Testis (tissue), 2 donors: ENCODE measurements at regions not wholly inside any gene's neighbourhood (a gene's known extent, or its start where the extent isn't known, plus 50 kb on each side); places are given as distances from the start of the nearest gene placed in this dataset.
"Not testable (repeated sequence)": the region's sequence is repeated elsewhere in the genome, so short reads cannot be mapped to it uniquely, and the experiment has no call there.

Experiments used
- DNase-seq: peaks from one replicate; pipeline ENCODE4 v3.0.0-alpha.2; 2019
- H3K27ac ChIP-seq, 2 donors: fragments of 200-600 bp; sonication (generic); one replicate each; pipeline ENCODE4 v1.5.1; 2019
- H3K27me3 ChIP-seq: fragments of 200-600 bp; sonication (generic); one replicate; pipeline ENCODE4 v1.5.1; 2019
- H3K36me3 ChIP-seq: fragments of 200-600 bp; sonication (generic); one replicate; pipeline ENCODE4 v1.5.1; 2017; ENCODE audit warnings: low read depth; ENCODE audit errors: missing control alignments
- H3K4me1 ChIP-seq: fragments of 200-600 bp; sonication (generic); one replicate; pipeline ENCODE4 v1.5.1; 2019
- H3K4me3 ChIP-seq, 2 donors: fragments of 200-600 bp; sonication (generic); one replicate each; pipeline ENCODE4 v1.5.1; 2017 to 2019
- H3K9me3 ChIP-seq: fragments of 200-600 bp; sonication (generic); one replicate; pipeline ENCODE4 v1.5.1; 2017
- POLR2A ChIP-seq: fragments of 450-650 bp; IDR thresholded peaks from one replicate; pipeline ENCODE4 v1.6.1; 2017; ENCODE audit warnings: antibody characterized with exemption, mild to moderate bottlenecking, moderate library complexity
- WGBS, 2 donors: methylation state at CpG; one replicate each; pipeline ENCODE4 v1.1.5; 2018; 5-methylcytosine and 5-hydroxymethylcytosine counted together
- intact Hi-C: fragments of 100-400 bp; cut with DNase I; formaldehyde crosslinking; loops from one replicate; pipeline ENCODE4 v1.15.1; 2023; ENCODE audit warnings: low total_unique reads
- TF ChIP-seq, protein P1 (sequence below), 3 experiments: fragments of 450-650 bp in 2 of 3; fragments of 200-600 bp in 1 of 3; sonication (generic) in 1 of 3; IDR thresholded peaks; one replicate each; pipeline ENCODE4 v1.5.1; 2016 to 2019; ENCODE audit warnings: antibody characterized with exemption in 3 of 3, mild to moderate bottlenecking in 2 of 3, moderate library complexity in 1 of 3

DNA sequence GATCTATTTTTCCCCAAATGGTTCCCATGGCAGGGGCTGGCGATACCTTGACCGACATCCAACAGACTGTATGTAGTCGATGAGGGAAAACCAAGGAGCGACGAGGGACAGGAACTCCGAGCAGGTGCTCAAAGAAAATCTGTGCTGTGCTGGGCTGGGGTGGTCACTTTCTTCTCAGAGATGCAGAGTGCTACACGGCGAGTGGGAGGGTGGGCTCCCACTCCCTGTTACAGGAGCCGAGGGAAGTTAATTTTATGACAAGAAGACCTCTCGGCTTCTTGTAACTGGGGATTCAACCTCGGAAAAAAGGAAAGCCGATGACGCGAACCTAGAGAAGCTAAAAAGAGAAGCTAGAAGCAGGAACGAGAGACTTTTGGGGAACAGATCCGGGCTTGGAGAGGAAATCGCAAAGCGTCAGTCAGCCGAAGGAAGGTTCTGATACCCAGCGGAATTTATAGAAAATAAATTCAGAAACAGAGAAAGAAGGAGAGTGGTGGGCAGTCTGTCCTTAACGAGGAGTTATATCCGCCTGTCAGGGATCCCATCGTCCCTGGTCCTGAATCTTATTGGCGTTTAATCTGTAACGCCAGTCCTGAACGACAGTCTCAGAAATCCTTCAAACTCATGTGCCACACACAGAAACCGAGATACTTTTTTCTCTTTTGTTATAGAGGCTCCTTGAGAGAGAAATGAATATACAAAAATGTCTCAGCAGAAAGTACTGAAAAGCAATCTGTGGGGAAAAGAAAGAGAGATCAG is 84.6 kb upstream of the ZNF322 start:
- Histone ChIP-seq H3K4me3 (peak overlapping the region in 1 of 2 donors; percentile 10), H3K9me3 (no peaks in the 10 kb centered on the region), H3K36me3 (no peaks in the 10 kb centered on the region), H3K4me1 (no peaks in the 10 kb centered on the region), H3K27ac (no peak overlapping the region), H3K27me3 (no peaks in the 10 kb centered on the region)
- no peak for DNase-seq
- 2% methylated on average over 27 of the region's 27 CpGs for WGBS, 2 donors
- intact Hi-C loops = no loop called here
- TF ChIP-seq POLR2A = no peak
- TF ChIP-seq, protein P1, sequence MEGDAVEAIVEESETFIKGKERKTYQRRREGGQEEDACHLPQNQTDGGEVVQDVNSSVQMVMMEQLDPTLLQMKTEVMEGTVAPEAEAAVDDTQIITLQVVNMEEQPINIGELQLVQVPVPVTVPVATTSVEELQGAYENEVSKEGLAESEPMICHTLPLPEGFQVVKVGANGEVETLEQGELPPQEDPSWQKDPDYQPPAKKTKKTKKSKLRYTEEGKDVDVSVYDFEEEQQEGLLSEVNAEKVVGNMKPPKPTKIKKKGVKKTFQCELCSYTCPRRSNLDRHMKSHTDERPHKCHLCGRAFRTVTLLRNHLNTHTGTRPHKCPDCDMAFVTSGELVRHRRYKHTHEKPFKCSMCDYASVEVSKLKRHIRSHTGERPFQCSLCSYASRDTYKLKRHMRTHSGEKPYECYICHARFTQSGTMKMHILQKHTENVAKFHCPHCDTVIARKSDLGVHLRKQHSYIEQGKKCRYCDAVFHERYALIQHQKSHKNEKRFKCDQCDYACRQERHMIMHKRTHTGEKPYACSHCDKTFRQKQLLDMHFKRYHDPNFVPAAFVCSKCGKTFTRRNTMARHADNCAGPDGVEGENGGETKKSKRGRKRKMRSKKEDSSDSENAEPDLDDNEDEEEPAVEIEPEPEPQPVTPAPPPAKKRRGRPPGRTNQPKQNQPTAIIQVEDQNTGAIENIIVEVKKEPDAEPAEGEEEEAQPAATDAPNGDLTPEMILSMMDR (IDR thresholded peaks at IDR 0.05) = no peak

DNA sequence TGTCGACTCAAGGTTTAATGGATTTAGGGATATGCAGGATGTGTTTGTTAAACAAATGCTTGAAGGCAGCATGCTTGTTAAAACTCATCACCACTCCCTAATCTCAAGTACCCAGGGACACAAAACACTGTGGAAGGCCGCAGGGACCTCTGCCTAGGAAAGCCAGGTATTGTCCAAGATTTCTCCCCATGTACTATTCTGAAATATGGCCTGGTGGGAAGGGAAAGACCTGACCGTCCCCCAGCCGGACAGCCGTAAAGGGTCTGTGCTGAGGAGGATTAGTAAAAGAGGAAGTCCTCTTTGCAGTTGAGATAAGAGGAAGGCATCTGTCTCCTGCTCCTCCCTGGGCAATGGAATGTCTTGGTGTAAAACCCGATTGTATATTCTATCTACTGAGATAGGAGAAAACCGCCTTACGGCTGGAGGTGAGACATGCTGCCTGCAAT is 85.3 kb upstream of the ZNF322 start:
- H3K27me3 ChIP-seq, intact Hi-C loops, H3K4me1 ChIP-seq, H3K36me3 ChIP-seq, H3K27ac ChIP-seq, H3K9me3 ChIP-seq, H3K4me3 ChIP-seq, DNase-seq: not testable (repeated sequence)
- WGBS, 2 donors = 1 to 2% methylated on average over 8 of the region's 8 CpGs

DNA sequence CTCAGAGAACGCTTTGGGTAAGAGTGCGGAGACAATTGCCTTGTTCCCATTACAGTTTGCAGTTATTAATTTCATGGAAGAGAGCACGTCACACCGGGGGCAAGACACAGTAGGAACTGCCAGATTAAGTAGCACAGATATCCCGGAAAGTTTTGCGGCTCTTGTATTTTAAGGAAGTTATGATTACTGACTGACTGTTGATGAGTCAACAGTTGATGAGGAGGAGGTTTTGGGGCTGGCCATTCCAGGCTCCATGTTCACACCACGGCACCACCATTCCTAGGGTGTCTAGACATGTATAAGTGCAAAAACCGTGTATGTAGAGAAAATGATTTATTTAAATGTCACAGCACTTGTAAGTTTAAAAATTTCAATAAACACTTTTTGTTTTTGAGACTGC is 86.4 kb upstream of the ZNF322 start:
- H3K4me1 ChIP-seq, H3K4me3 ChIP-seq, intact Hi-C loops, H3K27ac ChIP-seq, DNase-seq, H3K36me3 ChIP-seq, H3K27me3 ChIP-seq, H3K9me3 ChIP-seq: not testable (repeated sequence)
- 11 to 16% methylated on average over 8 of the region's 8 CpGs for WGBS, 2 donors

DNA sequence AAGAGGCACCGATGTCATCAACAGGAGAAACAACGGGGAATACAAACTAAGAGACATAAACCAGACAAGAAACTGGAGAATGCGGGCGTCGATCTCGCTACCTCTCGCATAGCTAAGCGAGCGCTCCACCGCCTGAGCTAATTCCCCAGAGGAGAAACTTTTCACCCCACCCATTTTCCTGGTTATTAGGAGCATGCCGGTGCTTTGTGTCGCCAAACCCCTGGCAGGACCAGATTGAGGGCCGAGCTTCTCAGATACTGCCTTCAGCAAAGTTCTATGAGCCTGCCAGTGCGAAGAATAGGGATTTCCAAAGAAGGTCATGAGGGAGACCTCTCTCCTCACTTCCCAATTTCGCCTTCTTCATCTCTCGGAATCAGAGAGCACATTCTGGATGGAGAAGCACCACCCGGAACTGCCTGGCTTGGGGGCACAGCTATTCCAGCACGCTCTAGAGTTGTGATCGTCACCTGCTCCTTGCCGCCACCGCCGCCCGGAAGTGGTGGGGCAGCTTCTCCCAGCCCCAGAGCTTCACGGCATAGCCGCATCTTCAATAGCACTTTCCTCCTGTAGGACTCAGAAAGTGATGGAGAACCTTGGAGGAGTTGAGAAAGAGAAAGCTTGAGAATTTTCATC is 89.7 kb upstream of the ZNF322 start:
- intact Hi-C loops, H3K36me3 ChIP-seq, H3K27me3 ChIP-seq, H3K4me3 ChIP-seq, H3K9me3 ChIP-seq, H3K4me1 ChIP-seq, H3K27ac ChIP-seq, DNase-seq: not testable (repeated sequence)
- 2 to 4% methylated on average over 17 to 25 of the region's 25 CpGs for WGBS, 2 donors

DNA sequence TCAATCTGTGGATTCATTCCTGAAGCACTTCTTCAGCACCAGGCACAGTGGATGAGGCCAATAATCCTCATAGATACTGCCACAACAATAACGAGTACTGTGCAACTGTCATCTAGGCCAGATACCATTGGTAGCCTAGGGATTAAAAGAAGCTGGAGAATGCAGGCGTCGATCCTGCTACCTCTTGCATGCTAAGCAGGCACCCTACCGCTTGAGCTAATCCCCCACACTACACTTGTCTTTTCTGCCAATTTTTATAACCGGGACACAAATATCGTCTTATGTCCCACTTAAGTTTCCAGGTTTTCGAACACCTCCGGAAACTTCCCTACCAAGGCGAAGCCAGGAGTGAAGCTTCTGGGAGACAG is 90.2 kb upstream of the ZNF322 start:
- H3K27ac ChIP-seq, intact Hi-C loops, H3K27me3 ChIP-seq, DNase-seq, H3K36me3 ChIP-seq, H3K4me3 ChIP-seq, H3K4me1 ChIP-seq, H3K9me3 ChIP-seq: not testable (repeated sequence)
- WGBS, 2 donors = 1 to 2% methylated on average over 9 of the region's 9 CpGs

DNA sequence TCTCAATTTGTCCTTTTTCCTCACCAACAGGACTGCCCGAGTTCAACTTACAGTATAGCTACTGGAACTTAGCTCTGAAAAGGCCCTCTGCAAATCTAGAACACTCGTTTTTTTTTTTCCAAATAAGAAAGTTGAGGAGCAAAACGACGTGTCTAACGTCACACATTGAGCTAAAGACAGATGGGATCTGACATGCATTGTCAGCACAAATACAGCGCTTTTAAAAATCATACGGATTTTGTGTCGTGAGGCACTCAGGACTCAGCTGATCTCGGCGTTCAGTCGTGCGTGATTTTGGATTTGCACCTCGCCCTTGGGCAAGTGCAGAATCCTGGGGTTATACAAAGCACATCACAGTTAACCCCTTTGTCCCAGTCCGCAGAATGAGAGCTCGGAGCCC is 94.7 kb upstream of the ZNF322 start:
- no peak overlapping the region for H3K27ac ChIP-seq
- H3K4me1 ChIP-seq = no peaks in the 10 kb centered on the region
- no peaks in the 10 kb centered on the region for H3K9me3 ChIP-seq
- TF ChIP-seq POLR2A = no peak
- TF ChIP-seq, protein P1 (IDR thresholded peaks at IDR 0.05) = no peak
- DNase-seq = no peak
- no peaks in the 10 kb centered on the region for H3K27me3 ChIP-seq
- peak overlapping the region in 1 of 2 donors; percentile 5 for H3K4me3 ChIP-seq
- intact Hi-C loops = no loop called here
- H3K36me3 ChIP-seq = no peaks in the 10 kb centered on the region
- 1 to 2% methylated on average over 15 of the region's 15 CpGs for WGBS, 2 donors

DNA sequence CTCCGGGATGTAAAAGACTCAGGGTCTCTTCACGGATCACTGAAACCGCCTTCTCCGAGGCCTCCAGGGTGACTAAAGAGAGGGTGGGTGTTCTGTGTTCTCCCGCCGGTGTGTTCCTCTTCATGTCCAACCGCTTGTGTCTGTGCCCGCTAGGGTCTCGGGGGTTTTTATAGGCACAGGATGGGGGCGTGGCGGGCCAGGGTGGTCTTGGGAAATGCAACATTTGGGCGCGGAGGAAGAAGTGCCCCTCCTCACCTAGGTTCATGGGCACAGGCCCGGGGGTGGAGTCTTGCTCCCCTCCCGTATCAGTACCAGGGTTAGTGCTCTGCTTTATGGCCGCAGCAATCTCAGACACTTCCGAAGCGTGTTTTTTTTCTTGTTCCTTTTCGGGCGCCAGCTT is 95.3 kb upstream of the ZNF322 start:
- H3K9me3 ChIP-seq, H3K4me1 ChIP-seq, H3K27ac ChIP-seq, H3K36me3 ChIP-seq, DNase-seq, intact Hi-C loops, H3K27me3 ChIP-seq: not testable (repeated sequence)
- H3K4me3 ChIP-seq = peak overlapping the region in 1 of 2 donors; percentile 5
- 1 to 2% methylated on average over 7 to 20 of the region's 20 CpGs for WGBS, 2 donors

DNA sequence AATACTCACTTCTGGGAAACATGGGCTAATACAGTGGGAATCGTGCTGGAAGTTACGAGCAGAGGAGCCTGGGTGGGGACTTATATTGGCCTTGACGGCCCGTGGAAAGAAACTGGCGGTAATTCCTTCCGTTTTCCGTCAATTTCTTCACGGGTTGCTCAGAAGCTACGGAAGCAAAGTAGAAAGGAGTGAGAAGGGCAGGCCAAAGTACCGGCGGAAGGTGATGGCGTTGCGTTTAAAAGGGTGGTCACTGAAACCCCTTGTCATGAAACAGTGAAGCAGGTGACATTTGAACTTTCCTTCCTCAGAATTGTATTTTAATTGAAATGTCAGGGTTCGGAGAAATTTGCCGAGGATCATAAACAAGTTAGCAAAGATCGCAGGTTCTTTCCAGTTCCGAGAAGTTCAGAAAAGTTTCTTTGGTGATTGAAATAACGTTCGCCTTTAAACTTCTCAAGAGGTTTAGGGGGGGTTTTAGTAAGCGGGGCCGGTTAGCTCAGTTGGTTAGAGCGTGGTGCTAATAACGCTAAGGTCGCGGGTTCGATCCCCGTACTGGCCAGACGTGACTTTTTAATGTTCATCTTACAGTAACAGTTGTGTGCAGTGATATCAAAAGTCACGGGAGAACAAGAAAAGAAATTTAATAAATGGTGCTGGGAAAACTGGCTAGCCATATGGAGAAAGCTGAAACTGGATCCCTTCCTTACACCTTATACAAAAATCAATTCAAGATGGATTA is 96.7 kb upstream of the ZNF322 start:
- intact Hi-C loops, H3K9me3 ChIP-seq: not testable (repeated sequence)

DNA sequence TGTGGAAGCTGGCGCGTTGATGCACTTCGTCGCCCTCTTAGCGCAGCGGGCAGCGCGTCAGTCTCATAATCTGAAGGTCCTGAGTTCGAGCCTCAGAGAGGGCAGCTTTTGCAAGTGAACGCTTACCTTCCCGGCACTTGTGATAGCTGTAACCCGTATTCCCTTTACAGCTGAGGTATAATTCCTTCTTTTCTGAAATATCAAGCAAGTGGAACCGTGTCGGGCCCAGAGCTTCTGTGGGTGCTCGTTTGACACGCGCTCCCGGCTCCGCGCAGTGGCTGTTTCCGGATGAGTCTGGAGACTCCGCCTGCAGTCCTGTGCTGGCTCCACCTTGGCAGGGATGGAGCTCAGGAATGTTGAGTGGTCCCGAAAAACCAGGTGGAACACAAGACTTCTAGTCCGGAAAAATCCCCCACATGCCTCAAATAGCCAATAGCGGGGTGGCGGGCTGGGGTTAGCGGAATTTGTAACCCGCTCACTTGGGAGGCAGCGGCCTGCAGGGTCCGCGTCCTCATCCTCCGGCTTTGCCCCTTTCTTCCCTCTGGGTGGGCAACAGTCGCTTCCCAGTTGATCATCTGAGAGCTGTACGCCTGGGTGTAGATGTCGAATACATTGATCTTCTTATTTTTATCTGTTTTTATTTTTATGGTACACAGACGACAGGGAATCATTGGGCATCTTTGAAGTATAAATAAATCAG is 106.8 kb upstream of the ZNF322 start:
- H3K36me3 ChIP-seq, H3K4me1 ChIP-seq, DNase-seq, H3K4me3 ChIP-seq, intact Hi-C loops, H3K27ac ChIP-seq, H3K9me3 ChIP-seq, H3K27me3 ChIP-seq: not testable (repeated sequence)
- WGBS, 2 donors = no CpG with 5 or more reads among the region's 36 CpGs

More for the DNA sequence above, 96.7 kb upstream of the ZNF322 start:
- WGBS, 2 donors = 2% methylated on average over 29 of the region's 29 CpGs
- H3K4me3 ChIP-seq, H3K27ac ChIP-seq, H3K36me3 ChIP-seq, H3K4me1 ChIP-seq, H3K27me3 ChIP-seq: not testable (repeated sequence)
- DNase-seq = peak; percentile 53
